Activated CD4-positive, alpha-beta T cell treated with anti-CD3 and anti-CD28 coated beads, Interleukin-2, amount 50 U/mL, for 1 hour (primary cell): ENCODE measurements at regions not wholly inside any gene's neighbourhood (a gene's known extent, or its start where the extent isn't known, plus 50 kb on each side); places are given as distances from the start of the nearest gene placed in this dataset.

Source experiments
- DNase-seq: peaks from one replicate; pipeline ENCODE4 v3.0.0-alpha.2; 2020

DNA sequence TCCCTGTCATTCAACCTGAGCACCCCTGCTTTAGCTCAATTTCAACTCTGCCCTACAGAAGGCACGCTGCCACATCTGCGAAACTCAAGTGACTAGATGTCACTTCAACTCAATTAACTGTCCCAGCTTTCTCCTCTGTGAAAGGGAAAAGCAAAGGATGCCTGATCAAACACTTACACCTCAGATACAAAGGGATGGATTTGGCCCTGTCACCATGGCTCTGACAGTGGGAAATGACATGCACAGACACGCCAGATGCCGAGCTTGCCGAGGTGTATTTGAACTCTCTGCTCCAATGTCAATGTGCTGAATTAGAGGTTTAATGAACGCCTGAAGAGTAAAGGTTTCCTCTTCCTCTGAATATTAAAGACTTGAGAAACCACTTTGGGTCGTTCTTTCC is 481.1 kb downstream of the CBLN2 start:
- DNase-seq: no peak

DNA sequence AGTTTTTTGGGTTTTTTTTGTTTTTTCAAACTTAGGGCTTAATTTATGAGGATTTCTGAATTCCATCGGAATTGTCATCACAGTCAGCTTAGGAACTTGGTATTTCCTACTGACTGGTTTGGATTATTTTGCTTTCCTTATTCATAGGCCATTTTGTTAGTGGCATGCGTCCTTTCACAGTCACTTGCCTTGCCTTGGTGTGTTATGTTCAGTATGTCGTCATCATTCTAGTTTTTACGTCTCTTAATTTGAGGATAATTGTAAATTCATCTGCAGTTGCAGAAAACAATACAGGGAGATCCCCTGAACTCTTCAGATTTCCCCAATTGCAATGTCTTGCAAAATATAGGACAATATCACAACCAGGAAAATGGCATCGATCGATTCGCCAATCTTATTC is 485.3 kb downstream of the CBLN2 start:
- no peak for DNase-seq

DNA sequence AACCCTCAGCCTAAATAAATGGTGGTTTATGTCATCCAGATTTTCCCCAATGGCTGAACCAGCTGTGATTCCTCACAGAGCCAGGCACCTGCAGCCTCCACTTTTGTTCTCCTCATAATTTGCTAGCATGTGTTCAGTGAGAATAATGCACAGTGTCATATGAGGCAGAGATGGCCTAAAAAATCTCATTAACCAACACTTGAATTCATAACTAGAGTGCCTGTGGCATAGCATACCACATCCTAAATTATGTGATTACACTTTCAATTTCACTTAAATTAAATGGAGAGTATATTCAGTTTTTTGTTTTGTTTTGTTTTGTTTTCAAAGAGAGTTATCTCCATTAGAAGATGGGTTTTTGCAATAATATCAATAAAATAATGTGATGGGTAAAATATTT is 488.0 kb downstream of the CBLN2 start:
- DNase-seq: no peak

DNA sequence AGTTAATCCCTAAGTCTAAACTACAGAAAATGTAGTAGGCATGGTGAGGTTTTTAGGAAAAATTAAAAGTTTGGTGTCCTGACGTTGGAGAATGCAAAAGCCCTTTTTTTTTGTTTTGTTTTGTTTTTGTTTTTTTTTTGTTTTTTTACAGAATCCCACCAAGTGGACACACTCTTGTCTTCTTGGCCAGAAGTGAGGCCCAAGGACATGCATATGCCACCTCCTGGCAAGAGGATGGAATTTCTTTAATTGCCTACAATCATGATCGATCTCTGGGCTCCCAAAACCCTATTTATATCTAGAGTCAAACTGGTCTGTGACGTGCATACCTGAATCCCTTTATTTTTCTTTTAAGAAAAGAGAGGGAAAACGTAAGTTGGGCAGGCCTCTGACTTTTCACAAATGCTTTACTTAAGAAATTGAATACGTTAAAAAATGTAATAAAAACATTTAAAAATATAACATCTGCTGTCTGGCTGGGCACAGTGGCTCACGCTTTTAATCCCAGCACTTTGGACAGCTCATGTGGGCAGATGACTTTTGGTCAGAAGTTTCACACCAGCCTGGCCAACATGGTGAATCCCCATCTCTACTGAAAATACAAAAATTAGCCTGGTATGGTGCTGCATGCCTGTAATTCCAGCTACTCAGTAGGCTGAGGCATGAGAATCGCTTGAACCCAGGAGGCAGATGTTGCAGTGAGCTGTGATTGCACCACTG is 502.7 kb downstream of the CBLN2 start:
- DNase-seq: no peak

DNA sequence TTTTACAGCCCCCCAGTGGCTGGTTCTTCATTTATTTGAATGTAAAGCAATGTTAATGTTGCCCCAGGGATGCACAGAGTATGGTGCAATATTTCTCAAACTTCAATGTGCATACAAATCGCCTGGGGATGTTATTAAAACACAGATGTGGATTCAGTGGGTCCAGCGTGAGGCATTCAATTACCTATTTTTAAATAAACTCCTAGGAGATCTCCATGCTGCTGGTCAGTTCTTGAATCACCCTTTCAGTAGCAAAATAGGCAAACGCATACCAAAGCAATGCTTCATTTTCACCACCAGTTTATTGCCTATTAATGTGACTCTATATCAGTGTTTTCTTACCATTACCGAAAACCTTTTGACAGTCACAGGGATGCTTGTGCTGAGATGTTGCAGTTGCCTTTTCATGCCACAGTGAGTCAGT is 530.7 kb downstream of the CBLN2 start:
- no peak for DNase-seq

DNA sequence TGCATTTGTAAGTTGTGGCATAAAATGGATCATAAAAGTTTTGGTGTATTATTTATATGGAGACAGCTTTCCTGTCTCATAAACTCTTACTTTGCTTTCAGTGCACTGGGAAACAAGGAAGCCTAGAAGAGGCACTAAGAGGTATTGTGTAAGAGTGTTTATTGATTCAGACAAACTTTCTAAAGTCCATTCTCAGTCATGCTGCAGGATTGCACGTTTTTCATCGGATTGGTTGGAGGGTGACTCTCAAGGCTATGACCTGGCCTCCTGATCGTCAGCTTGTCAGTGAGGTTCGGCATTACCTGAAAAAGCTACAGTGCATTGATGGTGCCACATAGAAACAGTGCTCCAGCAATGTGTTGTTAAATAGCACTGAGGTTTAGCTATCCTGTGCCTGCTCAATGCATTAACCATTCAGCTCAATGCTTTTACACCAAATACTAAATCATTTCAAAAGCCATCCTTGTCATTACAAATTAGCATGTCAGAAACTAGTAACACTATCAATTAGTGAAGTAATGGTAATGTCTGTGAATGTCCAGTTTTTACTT is 545.5 kb downstream of the CBLN2 start:
- DNase-seq: no peak

DNA sequence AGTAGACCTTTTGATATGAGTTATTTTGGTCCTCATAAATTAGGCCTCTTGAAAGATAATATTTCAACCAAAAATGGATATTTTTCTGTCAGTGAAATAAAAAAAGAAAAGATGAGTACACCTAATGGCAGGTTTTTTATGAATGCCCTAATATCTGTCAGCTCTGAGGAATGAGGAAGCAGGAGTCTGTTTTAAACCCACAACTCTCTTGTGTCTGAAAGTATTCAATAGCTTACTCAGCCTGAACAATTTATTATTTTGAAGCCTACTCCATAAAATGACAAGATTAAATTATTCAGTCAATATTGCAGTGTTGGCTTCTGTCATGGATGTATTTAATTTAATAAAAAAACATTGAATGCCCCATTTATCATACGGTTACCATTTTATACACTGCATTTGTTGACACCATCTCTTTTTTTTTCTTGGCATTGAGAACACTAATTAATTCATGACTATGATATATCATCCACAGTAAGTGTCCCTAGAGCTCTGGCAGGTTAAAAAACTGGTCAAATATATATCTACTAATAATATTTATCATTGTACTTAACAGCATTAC is 548.2 kb downstream of the CBLN2 start:
- DNase-seq: no peak

DNA sequence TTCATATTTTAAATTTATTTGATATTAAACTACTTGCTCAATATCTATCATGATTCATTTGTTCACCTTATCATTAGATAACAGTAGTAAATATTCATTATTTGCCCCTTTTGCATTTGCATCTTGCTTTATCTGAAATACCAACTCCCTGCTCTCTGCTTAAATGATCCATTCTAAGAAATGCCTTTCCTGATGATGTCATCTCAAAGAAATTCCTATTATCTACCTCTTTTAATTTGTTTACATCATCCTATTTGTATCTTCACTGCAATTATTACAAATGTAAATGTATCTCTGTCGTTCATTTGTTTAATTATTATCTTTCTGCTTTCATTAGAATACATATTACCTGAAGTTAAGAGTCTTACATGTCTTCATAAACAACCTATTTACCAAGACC is 549.9 kb downstream of the CBLN2 start:
- no peak for DNase-seq

DNA sequence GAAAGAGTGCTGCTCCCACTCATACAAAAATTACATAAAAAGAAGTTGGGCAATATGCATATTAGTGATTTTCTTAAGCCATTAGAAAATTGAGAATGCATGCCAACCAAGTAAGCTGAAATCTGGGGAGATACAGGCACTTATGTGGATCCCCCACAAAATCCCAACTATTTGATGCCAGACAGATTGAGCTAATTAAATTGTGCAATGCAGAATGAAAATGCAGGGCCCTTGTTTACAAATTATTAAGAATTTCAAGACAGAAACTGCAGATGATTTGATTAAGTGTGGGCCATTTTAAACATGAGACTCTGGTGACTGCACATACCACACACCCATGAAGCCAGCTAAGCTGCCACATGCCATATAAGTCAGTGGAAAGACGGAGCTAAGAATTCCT is 554.5 kb downstream of the CBLN2 start:
- no peak for DNase-seq

DNA sequence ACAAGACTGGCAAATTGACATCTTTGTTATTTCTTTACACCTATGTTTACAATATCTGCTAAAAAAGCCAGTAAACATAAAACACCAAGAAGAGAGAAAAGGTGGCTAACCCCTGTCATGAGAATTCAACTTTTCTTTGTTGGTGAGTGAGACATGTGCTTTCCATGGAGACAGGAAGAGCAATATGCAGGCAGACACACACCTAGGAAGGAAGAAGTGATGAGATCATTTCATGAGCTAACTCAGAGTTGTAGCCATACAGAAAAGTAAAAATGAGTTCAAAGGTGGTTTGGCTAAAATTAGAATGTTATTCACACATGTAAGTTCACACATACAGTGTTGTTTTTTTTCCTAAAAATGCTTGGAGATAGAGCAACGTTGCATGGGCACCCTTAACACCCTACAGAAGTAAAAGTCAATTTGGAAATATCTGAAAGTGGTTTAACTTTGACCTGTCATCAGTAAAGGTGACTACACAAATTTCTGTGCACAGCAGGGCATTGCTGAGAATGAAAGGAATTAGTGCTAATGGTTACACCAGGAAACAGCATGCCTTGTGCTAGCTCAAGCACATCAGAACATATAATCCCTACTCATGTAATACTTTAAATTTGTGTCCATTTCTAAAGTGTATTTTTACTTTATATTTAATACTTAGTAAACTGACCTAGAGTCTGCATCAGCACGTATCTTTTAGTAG is 557.6 kb downstream of the CBLN2 start:
- no peak for DNase-seq

DNA sequence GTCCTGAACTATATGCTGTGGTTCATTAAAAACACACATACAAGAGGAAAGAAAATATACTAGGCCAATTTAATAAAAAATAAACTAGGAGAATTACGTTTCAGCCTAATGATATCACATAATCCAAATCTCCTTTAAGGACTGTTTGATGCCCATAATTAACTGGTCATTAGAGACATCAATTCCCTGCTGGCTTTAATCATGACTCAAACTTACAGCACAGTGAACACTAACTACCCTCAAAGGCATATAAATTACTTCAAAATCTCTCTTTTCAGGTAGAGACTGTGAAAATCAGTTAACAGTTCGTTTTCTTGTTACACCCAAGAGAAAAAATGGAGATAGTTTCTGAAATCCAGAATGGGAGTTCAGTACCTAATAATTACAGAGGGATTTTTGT is 567.4 kb downstream of the CBLN2 start:
- DNase-seq: no peak

DNA sequence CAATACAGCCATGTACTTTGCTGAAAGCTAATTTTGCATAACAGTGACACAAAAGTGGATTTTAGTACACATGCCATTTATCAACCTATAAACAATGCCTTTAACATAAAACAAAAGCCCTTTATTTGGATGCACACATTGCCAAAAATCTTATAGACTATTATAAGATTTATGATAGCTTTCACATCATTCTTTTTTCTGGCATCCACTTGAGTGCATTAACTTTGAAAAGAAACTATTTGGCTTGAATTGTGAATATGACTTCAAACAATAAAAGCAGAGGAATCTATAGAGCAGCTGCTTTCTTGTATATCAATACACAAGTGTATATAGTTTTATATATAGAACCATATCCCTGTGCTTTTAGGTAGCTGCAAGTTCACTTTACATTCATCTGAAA is 577.4 kb downstream of the CBLN2 start:
- no peak for DNase-seq

DNA sequence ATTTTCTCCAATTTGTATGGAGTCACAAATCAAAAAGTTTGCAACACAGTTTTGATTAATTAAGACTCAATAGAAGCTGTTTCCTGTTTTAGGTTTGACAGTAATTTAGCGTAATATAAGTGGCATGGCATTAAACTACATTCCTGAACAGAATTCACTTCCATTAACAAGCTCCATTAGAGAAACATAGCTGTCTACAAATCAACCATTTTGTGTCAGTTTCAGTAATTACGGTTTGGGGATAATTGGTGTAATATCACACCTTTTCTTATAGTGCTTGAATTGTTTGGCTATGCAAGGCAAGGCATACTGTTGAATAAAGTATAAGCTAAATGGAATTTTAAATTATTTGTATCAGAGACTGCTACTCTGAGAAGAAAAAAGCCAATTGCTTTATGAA is 585.5 kb downstream of the CBLN2 start:
- DNase-seq: no peak

DNA sequence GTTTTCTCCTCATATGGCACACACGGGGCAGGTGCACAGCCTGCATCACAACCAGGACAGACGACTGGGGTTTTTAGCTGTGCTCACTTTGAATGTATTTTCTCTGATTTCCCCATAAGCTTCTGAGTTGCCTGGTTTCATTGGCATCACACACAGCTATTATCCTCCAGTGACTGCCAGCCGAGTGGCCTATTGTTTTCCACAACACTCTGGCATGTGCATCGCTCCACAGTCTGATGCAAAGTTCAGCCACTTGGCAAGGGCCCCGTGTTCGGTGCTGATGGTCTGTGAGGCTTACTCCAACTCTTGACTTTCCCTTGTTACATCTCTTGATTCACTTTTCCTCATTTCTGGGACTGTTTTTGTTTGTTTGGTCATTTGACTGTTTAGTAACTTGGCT is 593.1 kb downstream of the CBLN2 start:
- DNase-seq: no peak

DNA sequence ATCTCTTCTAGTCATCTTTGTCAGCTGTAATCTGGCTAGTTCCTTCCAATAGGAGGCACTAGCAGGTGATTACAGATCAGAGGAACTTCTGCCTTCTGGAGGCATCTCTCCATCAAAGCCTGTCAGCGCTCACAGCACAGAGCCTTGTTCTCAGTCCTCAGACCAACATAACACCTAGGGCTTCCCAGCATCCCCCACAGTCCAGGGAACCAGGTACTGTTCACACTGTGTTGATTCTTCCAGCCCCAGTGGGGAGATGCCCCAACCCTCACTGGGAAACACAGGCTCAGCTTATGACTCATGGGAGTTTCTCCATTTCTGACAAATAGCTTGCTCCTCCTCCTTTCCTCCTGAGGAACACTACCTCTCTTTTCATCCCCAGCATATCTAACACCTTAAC is 601.7 kb downstream of the CBLN2 start:
- DNase-seq: no peak

DNA sequence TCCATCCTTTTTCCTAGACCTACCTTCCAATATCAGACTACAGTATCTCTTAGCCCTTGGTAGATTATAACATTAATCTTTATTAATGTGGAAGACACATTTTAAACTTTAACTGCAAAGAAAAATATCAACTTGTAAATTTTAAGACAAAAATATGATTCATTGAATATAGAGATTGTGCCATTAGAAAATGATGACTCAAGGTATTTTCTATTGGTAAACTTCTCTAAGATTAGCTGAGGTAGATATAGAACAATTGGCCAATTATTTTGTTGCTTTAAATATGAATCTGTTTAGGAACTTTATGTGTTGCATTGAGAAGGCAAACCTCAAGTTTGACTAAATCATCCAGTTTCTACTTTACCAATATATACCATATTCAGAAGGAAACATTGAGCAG is 604.7 kb downstream of the CBLN2 start:
- DNase-seq: no peak

DNA sequence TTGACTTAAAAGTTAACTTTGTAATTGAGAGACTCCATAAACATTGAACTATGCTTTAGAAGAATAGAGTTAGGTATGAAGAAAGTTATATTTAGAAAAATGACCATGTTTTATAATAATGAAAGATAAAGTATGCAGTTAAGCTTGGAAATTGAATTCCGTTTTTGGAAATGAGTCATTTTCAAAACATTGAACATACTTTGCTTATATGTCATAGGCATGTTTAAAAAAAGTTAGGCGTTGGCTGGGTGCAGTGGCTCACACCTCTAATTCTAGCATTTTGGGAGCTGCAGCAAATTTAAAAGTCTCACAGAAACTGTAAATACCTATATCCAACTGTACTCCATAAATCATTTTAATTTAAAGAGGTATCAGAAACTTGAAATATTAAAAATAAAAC is 607.4 kb downstream of the CBLN2 start:
- no peak for DNase-seq

DNA sequence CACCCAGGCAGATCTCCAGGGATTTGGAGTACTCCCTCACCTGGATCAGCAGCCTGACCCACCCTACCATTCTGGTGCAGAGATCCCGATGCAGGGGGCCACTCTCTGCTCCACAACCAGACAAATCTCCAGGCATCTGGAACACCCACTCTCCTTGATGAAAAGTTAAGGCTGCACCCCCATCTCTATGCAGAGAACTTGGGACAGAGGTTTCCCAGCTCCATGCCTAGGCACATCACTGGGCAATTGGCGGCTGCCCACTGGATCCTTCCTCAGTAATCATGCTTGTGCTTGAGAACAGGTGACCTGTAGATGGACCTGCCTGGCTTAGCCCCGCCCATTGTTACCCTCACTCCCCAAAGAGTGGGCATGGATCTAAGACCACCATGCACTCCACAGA is 624.9 kb downstream of the CBLN2 start:
- DNase-seq: no peak

DNA sequence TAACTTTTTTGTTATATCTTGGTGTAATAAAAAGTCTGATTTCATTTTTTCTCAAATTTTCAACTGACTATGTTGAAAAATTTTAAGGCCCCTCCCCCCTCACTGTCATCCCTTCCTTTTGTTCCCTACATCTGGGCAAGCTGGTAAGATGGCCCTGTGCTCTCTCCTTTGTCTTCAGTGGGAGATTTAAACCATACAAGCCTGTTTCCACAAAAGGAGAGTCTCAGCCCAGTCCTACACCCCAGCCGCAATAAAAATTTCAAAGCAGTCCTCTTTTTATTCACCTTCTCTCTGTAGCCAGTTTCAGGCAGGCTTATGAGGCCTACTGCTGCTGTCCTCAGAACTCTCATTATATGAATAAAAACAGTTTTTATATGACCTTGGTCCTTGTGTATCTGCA is 630.5 kb downstream of the CBLN2 start:
- no peak for DNase-seq

DNA sequence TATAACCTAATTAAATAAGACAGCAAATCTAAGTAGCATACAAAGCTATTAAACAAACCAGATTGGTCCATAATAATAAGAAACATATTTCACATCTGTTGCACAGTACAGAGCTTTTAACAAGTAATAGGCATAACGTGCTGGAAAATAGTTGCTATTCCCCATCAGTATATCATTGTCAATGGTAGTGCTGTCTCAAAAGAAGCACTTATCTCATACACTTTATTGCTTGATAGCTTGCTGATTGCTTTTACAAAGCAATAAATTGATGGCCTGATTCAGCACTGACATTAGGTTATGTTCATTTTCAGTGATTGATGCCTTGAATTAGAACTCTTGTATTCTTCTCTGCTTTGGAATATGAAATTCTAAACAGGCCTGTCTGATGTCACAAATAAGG is 641.7 kb downstream of the CBLN2 start:
- no peak for DNase-seq

DNA sequence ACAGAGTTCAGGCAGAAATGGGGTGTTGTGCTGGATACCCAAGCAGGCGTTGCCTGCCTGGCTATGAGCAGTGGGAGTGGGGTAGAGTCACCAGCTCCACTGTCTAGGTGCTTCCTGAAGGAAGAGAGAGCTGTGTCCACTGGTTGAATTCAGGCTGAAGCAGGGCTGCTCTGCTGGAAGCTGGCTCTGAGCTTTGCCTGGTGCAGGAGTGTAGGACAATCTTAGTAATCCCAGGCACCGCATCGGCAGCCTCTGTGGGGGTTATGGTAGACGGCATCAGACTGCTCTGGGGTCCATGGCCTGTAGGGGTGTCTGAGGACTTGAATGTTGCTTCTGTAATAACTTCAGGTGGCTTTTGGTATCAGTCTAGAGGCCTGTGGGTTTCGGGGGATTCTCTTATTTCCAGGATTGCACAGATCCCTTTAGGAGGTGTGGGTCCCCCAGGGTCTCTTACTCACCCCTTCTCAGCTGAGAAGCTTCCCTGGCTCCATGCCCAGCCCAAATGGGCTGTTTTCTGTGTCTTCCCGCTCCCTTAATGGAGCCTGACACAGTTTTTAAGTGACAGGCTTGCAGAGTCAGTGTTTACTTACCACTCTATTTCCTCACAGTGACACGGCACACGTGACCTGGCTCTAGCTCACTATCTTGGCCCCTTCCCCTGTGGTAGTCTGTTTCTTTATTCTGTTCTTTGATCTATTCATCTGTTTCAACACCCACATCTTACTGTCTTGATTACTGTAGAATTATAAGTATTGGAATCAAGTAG is 644.3 kb downstream of the CBLN2 start:
- DNase-seq: no peak

DNA sequence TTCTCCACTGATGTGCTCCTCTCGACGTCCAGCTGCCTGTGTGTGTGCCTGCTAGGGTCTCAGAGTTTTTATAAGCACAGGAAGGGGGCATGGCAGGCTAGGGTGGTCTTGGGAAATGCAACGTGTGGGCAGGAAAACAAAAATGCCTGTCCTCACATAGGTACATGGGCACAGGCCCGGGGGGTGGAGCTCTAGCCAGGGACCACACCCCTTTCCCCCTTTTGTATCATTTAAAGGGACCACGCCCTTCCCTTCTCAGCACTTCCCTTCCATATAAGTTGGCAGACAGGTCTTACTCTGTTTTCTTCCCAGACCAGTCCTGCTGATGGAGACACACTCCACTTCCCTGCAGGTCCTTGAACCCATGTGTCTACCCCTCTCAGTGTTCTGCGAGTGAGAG is 645.0 kb downstream of the CBLN2 start:
- no peak for DNase-seq

DNA sequence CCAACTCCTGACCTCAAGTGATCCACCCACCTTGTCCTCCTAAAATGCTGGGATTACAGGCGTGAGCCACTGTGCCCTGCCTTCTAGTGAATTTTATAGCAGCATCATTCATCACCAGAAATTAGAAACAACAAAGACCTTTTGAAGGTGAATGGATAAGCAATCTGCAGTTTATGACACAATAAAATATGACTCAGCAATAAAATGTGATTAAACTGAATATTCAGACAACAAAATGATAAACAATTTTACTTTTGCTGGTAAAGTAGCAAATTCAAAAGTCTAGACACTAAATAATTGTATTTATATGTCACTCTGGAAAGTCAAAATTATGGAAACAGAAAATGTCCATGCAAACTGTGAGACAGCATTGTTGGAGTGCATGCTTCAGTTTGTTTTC is 656.6 kb downstream of the CBLN2 start:
- DNase-seq: no peak

DNA sequence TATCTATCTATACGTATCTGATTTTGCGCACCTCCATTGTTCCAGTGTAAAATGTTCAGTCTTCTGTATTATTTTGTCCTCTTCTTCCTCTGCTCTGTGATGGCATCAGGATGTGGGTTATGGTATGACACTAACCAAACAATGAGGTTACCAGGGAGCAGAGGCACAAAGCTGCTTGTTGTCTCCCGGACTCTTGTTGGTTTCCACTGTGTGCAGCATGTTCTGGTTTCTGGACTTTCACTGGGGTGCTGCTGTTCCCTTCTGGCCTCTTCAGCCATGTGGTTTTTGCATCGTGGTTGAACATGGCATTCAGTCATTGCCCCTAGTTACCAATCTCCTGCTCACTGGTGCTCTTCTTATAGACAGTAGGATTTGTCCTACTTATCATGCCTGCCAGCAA is 665.9 kb downstream of the CBLN2 start:
- no peak for DNase-seq
